WTC11 (cell line): ENCODE measurements at regions not wholly inside any gene's neighbourhood (a gene's known extent, or its start where the extent isn't known, plus 50 kb on each side); places are given as distances from the start of the nearest gene placed in this dataset.

Experiments
- ATAC-seq: fragments of 200-7000 bp; cut with Tn5 transposase; 2 replicates; pipeline ENCODE4 v1.10.0; 2021; ENCODE audit warnings: mild to moderate bottlenecking, moderate library complexity
- CTCF ChIA-PET: fragments of 300-600 bp; sonication (Branson Sonifier 250); formaldehyde crosslinking; loops from one replicate; lab custom pipeline; 2021; ENCODE audit warnings: antibody characterized with exemption; lab: Charles Lee
- POLR2A ChIA-PET: fragments of 350-600 bp; sonication (Branson Sonifier 250); formaldehyde crosslinking; loops from one replicate; lab custom pipeline; 2021; ENCODE audit warnings: antibody characterized with exemption; lab: Charles Lee
- DNase-seq: peaks from one replicate; pipeline ENCODE4 v3.0.0; 2021; ENCODE audit warnings: low spot score
- H3K27ac Mint-ChIP-seq: 2 replicates; pipeline ENCODE4 v1.8.0; 2021; ENCODE audit warnings: mixed read lengths
- H3K27me3 Mint-ChIP-seq: 2 replicates; pipeline ENCODE4 v1.8.0; 2021; ENCODE audit warnings: low read depth, mild to moderate bottlenecking, moderate library complexity, mixed read lengths
- H3K36me3 Mint-ChIP-seq: 2 replicates; pipeline ENCODE4 v1.8.0; 2021; ENCODE audit warnings: mixed read lengths
- H3K4me1 Mint-ChIP-seq: 2 replicates; pipeline ENCODE4 v1.8.0; 2022; ENCODE audit warnings: mixed read lengths
- H3K4me3 Mint-ChIP-seq: 2 replicates; pipeline ENCODE4 v1.8.0; 2021; ENCODE audit warnings: mild to moderate bottlenecking, moderate library complexity, mixed read lengths
- H3K9me3 Mint-ChIP-seq: 2 replicates; pipeline ENCODE4 v1.8.0; 2021; ENCODE audit warnings: mixed read lengths
- CBFB ChIP-seq: sonication (generic); formaldehyde crosslinking; IDR thresholded peaks from 2 replicates; pipeline ENCODE4 v1.8.1; 2022; ENCODE audit warnings: mild to moderate bottlenecking, low read depth, missing genetic modification reagents
- ELF4 ChIP-seq: sonication (generic); formaldehyde crosslinking; IDR thresholded peaks from 2 replicates; pipeline ENCODE4 v1.8.1; 2022; ENCODE audit warnings: low read depth, mild to moderate bottlenecking, moderate library complexity, missing genetic modification reagents
- ETV6 ChIP-seq: sonication (generic); formaldehyde crosslinking; IDR thresholded peaks from 2 replicates; pipeline ENCODE4 v1.8.1; 2022; ENCODE audit warnings: mild to moderate bottlenecking, missing genetic modification reagents
- GABPB1 ChIP-seq: sonication (generic); formaldehyde crosslinking; IDR thresholded peaks from 2 replicates; pipeline ENCODE4 v1.8.1; 2023; ENCODE audit warnings: mild to moderate bottlenecking, missing genetic modification reagents
- IRF2 ChIP-seq: sonication (generic); formaldehyde crosslinking; IDR thresholded peaks from 2 replicates; pipeline ENCODE4 v1.8.0; 2022; ENCODE audit warnings: low read depth, missing genetic modification reagents, borderline replicate concordance
- JUN ChIP-seq: sonication (generic); formaldehyde crosslinking; IDR thresholded peaks from 2 replicates; pipeline ENCODE4 v1.8.0; 2023; ENCODE audit warnings: mild to moderate bottlenecking, missing genetic modification reagents
- MXD4 ChIP-seq: fragments of 250-450 bp; sonication (Bioruptor Pico); IDR thresholded peaks from 2 replicates; pipeline ENCODE4 v1.8.0; 2021; ENCODE audit warnings: mild to moderate bottlenecking, moderate library complexity, borderline replicate concordance
- NFATC4 ChIP-seq: fragments of 250-450 bp; sonication (Bioruptor Pico); IDR thresholded peaks from 2 replicates; pipeline ENCODE4 v1.9.0; 2021; ENCODE audit warnings: mild to moderate bottlenecking
- OVOL2 ChIP-seq: fragments of 250-450 bp; sonication (Bioruptor Pico); IDR thresholded peaks from 2 replicates; pipeline ENCODE4 v1.9.0; 2021; ENCODE audit warnings: mild to moderate bottlenecking, borderline replicate concordance
- SMAD3 ChIP-seq: sonication (generic); formaldehyde crosslinking; IDR thresholded peaks from 2 replicates; pipeline ENCODE4 v1.8.0; 2022; ENCODE audit warnings: missing genetic modification reagents, mild to moderate bottlenecking, borderline replicate concordance
- TP53 ChIP-seq: sonication (generic); formaldehyde crosslinking; IDR thresholded peaks from 2 replicates; pipeline ENCODE4 v1.8.1; 2023; ENCODE audit warnings: mild to moderate bottlenecking, missing genetic modification reagents
- USF2 ChIP-seq: sonication (generic); formaldehyde crosslinking; IDR thresholded peaks from 2 replicates; pipeline ENCODE4 v1.8.1; 2023; ENCODE audit warnings: mild to moderate bottlenecking, missing genetic modification reagents, moderate library complexity
- TF ChIP-seq, protein P1 (sequence below): sonication (generic); formaldehyde crosslinking; IDR thresholded peaks from 2 replicates; pipeline ENCODE4 v1.8.0; 2023; ENCODE audit warnings: missing genetic modification reagents
- TF ChIP-seq, protein P2 (sequence below): fragments of 250-450 bp; sonication (Bioruptor Pico); IDR thresholded peaks from 2 replicates; pipeline ENCODE4 v1.8.0; 2021; ENCODE audit warnings: mild to moderate bottlenecking
- TF ChIP-seq, protein P3 (sequence below): sonication (generic); formaldehyde crosslinking; IDR thresholded peaks from 2 replicates; pipeline ENCODE4 v1.8.1; 2022; ENCODE audit warnings: low read depth, missing genetic modification reagents, borderline replicate concordance
- TF ChIP-seq, protein P4 (sequence below): sonication (generic); formaldehyde crosslinking; IDR thresholded peaks from 2 replicates; pipeline ENCODE4 v1.8.1; 2022; ENCODE audit warnings: mild to moderate bottlenecking, missing genetic modification reagents, moderate library complexity, borderline replicate concordance
- TF ChIP-seq, protein P5 (sequence below): sonication (generic); formaldehyde crosslinking; IDR thresholded peaks from 2 replicates; pipeline ENCODE4 v1.8.0; 2022; ENCODE audit warnings: mild to moderate bottlenecking, missing genetic modification reagents
- TF ChIP-seq, protein P6 (sequence below): fragments of 250-450 bp; sonication (Bioruptor Pico); IDR thresholded peaks from 2 replicates; pipeline ENCODE4 v2.1.2; 2022; ENCODE audit warnings: mild to moderate bottlenecking, moderate library complexity
- TF ChIP-seq, protein P7 (sequence below): sonication (generic); formaldehyde crosslinking; IDR thresholded peaks from 2 replicates; pipeline ENCODE4 v1.8.1; 2023; ENCODE audit warnings: mild to moderate bottlenecking, missing genetic modification reagents, borderline replicate concordance

GRCh38 chr17:53942436-53942835 lies 119.7 kb downstream of the KIF2B start:
- peaks cover 38% of the 10 kb centered on the region for H3K9me3 Mint-ChIP-seq
- no peak overlapping the region for H3K27ac Mint-ChIP-seq
- DNase-seq: no peak
- no peak for ATAC-seq
- CTCF ChIA-PET: no interaction called here
- H3K4me1 Mint-ChIP-seq: no peaks in the 10 kb centered on the region
- no peak for TF ChIP-seq SMAD3 (CRISPR knock-in tag)
- no peak for TF ChIP-seq OVOL2 (CRISPR knock-in tag)
- no peak for TF ChIP-seq TP53 (CRISPR knock-in tag)
- TF ChIP-seq, protein P1, sequence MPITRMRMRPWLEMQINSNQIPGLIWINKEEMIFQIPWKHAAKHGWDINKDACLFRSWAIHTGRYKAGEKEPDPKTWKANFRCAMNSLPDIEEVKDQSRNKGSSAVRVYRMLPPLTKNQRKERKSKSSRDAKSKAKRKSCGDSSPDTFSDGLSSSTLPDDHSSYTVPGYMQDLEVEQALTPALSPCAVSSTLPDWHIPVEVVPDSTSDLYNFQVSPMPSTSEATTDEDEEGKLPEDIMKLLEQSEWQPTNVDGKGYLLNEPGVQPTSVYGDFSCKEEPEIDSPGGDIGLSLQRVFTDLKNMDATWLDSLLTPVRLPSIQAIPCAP (CRISPR knock-in tag): no peak
- TF ChIP-seq, protein P2, sequence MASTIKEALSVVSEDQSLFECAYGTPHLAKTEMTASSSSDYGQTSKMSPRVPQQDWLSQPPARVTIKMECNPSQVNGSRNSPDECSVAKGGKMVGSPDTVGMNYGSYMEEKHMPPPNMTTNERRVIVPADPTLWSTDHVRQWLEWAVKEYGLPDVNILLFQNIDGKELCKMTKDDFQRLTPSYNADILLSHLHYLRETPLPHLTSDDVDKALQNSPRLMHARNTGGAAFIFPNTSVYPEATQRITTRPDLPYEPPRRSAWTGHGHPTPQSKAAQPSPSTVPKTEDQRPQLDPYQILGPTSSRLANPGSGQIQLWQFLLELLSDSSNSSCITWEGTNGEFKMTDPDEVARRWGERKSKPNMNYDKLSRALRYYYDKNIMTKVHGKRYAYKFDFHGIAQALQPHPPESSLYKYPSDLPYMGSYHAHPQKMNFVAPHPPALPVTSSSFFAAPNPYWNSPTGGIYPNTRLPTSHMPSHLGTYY: no peak
- no peak for TF ChIP-seq IRF2 (CRISPR knock-in tag)
- no peak for TF ChIP-seq JUN (CRISPR knock-in tag)
- no peak for TF ChIP-seq NFATC4
- TF ChIP-seq, protein P3, sequence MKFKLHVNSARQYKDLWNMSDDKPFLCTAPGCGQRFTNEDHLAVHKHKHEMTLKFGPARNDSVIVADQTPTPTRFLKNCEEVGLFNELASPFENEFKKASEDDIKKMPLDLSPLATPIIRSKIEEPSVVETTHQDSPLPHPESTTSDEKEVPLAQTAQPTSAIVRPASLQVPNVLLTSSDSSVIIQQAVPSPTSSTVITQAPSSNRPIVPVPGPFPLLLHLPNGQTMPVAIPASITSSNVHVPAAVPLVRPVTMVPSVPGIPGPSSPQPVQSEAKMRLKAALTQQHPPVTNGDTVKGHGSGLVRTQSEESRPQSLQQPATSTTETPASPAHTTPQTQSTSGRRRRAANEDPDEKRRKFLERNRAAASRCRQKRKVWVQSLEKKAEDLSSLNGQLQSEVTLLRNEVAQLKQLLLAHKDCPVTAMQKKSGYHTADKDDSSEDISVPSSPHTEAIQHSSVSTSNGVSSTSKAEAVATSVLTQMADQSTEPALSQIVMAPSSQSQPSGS (CRISPR knock-in tag): no peak
- TF ChIP-seq, protein P4, sequence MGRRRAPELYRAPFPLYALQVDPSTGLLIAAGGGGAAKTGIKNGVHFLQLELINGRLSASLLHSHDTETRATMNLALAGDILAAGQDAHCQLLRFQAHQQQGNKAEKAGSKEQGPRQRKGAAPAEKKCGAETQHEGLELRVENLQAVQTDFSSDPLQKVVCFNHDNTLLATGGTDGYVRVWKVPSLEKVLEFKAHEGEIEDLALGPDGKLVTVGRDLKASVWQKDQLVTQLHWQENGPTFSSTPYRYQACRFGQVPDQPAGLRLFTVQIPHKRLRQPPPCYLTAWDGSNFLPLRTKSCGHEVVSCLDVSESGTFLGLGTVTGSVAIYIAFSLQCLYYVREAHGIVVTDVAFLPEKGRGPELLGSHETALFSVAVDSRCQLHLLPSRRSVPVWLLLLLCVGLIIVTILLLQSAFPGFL: no peak
- TF ChIP-seq ELF4 (CRISPR knock-in tag): no peak
- TF ChIP-seq, protein P5, sequence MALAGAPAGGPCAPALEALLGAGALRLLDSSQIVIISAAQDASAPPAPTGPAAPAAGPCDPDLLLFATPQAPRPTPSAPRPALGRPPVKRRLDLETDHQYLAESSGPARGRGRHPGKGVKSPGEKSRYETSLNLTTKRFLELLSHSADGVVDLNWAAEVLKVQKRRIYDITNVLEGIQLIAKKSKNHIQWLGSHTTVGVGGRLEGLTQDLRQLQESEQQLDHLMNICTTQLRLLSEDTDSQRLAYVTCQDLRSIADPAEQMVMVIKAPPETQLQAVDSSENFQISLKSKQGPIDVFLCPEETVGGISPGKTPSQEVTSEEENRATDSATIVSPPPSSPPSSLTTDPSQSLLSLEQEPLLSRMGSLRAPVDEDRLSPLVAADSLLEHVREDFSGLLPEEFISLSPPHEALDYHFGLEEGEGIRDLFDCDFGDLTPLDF (CRISPR knock-in tag): no peak
- no peak for TF ChIP-seq CBFB
- no peak for TF ChIP-seq USF2
- TF ChIP-seq, protein P6, sequence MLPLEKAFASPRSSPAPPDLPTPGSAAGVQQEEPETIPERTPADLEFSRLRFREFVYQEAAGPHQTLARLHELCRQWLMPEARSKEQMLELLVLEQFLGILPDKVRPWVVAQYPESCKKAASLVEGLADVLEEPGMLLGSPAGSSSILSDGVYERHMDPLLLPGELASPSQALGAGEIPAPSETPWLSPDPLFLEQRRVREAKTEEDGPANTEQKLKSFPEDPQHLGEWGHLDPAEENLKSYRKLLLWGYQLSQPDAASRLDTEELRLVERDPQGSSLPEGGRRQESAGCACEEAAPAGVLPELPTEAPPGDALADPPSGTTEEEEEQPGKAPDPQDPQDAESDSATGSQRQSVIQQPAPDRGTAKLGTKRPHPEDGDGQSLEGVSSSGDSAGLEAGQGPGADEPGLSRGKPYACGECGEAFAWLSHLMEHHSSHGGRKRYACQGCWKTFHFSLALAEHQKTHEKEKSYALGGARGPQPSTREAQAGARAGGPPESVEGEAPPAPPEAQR (CRISPR knock-in tag): no peak
- no peak for TF ChIP-seq GABPB1 (CRISPR knock-in tag)
- no peak for TF ChIP-seq ETV6
- TF ChIP-seq MXD4: no peak
- TF ChIP-seq, protein P7, sequence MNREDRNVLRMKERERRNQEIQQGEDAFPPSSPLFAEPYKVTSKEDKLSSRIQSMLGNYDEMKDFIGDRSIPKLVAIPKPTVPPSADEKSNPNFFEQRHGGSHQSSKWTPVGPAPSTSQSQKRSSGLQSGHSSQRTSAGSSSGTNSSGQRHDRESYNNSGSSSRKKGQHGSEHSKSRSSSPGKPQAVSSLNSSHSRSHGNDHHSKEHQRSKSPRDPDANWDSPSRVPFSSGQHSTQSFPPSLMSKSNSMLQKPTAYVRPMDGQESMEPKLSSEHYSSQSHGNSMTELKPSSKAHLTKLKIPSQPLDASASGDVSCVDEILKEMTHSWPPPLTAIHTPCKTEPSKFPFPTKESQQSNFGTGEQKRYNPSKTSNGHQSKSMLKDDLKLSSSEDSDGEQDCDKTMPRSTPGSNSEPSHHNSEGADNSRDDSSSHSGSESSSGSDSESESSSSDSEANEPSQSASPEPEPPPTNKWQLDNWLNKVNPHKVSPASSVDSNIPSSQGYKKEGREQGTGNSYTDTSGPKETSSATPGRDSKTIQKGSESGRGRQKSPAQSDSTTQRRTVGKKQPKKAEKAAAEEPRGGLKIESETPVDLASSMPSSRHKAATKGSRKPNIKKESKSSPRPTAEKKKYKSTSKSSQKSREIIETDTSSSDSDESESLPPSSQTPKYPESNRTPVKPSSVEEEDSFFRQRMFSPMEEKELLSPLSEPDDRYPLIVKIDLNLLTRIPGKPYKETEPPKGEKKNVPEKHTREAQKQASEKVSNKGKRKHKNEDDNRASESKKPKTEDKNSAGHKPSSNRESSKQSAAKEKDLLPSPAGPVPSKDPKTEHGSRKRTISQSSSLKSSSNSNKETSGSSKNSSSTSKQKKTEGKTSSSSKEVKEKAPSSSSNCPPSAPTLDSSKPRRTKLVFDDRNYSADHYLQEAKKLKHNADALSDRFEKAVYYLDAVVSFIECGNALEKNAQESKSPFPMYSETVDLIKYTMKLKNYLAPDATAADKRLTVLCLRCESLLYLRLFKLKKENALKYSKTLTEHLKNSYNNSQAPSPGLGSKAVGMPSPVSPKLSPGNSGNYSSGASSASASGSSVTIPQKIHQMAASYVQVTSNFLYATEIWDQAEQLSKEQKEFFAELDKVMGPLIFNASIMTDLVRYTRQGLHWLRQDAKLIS (CRISPR knock-in tag): no peak
- H3K27me3 Mint-ChIP-seq: peaks cover 2% of the 10 kb centered on the region; the same call in 1 of the 2 replicates
- H3K4me3 Mint-ChIP-seq: no peak overlapping the region
- H3K36me3 Mint-ChIP-seq: peaks cover 7% of the 10 kb centered on the region
- POLR2A ChIA-PET: no interaction called here
